ENCODE measurements at regions not wholly inside any gene's neighbourhood (a gene's known extent, or its start where the extent isn't known, plus 50 kb on each side); places are given as distances from the start of the nearest gene placed in this dataset.
"Not testable (repeated sequence)": the region's sequence is repeated elsewhere in the genome, so short reads cannot be mapped to it uniquely, and the experiment has no call there.

- H3K27me3 ChIP-seq (ENCODE audit: control insufficient read depth in 1 of 2, insufficient read depth in 1 of 2, low read length in 2 of 2) = no peaks in the 10 kb centered on the region
- no peak overlapping the region for H2AFZ ChIP-seq (ENCODE audit: low read depth, low read length)
- H3K4ac ChIP-seq (ENCODE audit: low read depth in 1 of 2, low read length in 2 of 2) = no peak overlapping the region
- H2BK5ac ChIP-seq (ENCODE audit: low read depth, low read length, poor library complexity, severe bottlenecking) = no peak overlapping the region
- no peak overlapping the region for H3K23ac ChIP-seq (ENCODE audit: low read length in 2 of 2)
- H2BK12ac ChIP-seq (ENCODE audit: low read length in 2 of 2) = no peak overlapping the region
- no peak overlapping the region for H2AK5ac ChIP-seq (ENCODE audit: low read length, severe bottlenecking)
- no peak overlapping the region for H2BK120ac ChIP-seq (ENCODE audit: low read depth, low read length)
- peaks cover 4% of the 10 kb centered on the region for H3K9me3 ChIP-seq (ENCODE audit: control insufficient read depth, low read length)
- no peak overlapping the region for H2BK15ac ChIP-seq (ENCODE audit: low read depth, poor library complexity, severe bottlenecking)
- H3K9ac ChIP-seq (ENCODE audit: low read length) = no peak overlapping the region
- no peak overlapping the region for H3K27ac ChIP-seq (ENCODE audit: low read length, poor library complexity, severe bottlenecking)
- H3K14ac ChIP-seq (ENCODE audit: low read length in 2 of 2) = no peak overlapping the region
- no peak overlapping the region for H4K91ac ChIP-seq (ENCODE audit: low read length)
- no peak overlapping the region for H3K4me3 ChIP-seq (ENCODE audit: insufficient read depth in 1 of 2, low read depth in 1 of 2, low read length in 2 of 2)
- no peaks in the 10 kb centered on the region for H3K79me1 ChIP-seq (replicated peaks; ENCODE audit: low read length, poor library complexity, severe bottlenecking)
- H3K4me2 ChIP-seq (ENCODE audit: low read length, poor library complexity, severe bottlenecking) = no peak overlapping the region
- H4K8ac ChIP-seq (ENCODE audit: low read length) = no peak overlapping the region
- no peak for DNase-seq
- H3K36me3 ChIP-seq (ENCODE audit: control insufficient read depth in 1 of 2, insufficient read depth in 2 of 2, low read depth in 1 of 2, low read length in 2 of 2) = no peaks in the 10 kb centered on the region
- no peak overlapping the region for H3K18ac ChIP-seq (ENCODE audit: low read depth in 1 of 2, low read length in 2 of 2)
- H3K4me1 ChIP-seq (ENCODE audit: control insufficient read depth, insufficient read depth, low read depth, low read length) = no peaks in the 10 kb centered on the region
Observed at GRCh38 chr12:25886396-25886795, 72.1 kb upstream of the RASSF8 start.

DNA sequence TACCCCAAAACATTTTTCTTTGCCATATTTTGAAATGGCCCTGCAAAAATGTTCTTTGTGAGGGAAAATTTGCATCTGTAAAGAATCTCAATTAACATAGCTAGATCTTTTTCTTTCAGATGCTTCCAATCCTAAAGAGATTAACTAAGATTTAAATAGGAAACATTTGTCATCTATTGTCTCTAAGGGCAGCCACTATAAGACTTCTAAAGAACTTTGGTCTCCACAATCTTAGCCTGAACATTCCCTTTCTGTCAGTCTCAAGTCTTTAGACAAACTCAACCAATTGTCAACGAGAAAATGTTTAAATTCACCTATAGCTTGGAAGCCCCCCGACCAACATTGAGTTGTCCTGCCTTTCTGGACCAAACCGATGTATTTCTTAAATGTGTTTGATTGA is 71.1 kb upstream of the RASSF8 start:
- H2AK5ac ChIP-seq (ENCODE audit: low read length, severe bottlenecking) = no peak overlapping the region
- no peak overlapping the region for H2AFZ ChIP-seq (ENCODE audit: low read depth, low read length)
- no peak overlapping the region for H3K4me2 ChIP-seq (ENCODE audit: low read length, poor library complexity, severe bottlenecking)
- H3K79me1 ChIP-seq (replicated peaks; ENCODE audit: low read length, poor library complexity, severe bottlenecking) = no peaks in the 10 kb centered on the region
- no peaks in the 10 kb centered on the region for H3K27me3 ChIP-seq (ENCODE audit: control insufficient read depth in 1 of 2, insufficient read depth in 1 of 2, low read length in 2 of 2)
- WGBS = 22% methylated on average over 2 of the region's 3 CpGs
- no peak overlapping the region for H2BK120ac ChIP-seq (ENCODE audit: low read depth, low read length)
- no peak overlapping the region for H2BK5ac ChIP-seq (ENCODE audit: low read depth, low read length, poor library complexity, severe bottlenecking)
- no peak overlapping the region for H4K8ac ChIP-seq (ENCODE audit: low read length)
- no peak overlapping the region for H2BK12ac ChIP-seq (ENCODE audit: low read length in 2 of 2)
- H3K9me3 ChIP-seq (ENCODE audit: control insufficient read depth, low read length) = peaks cover under 1% of the 10 kb centered on the region
- no peak overlapping the region for H2BK15ac ChIP-seq (ENCODE audit: low read depth, poor library complexity, severe bottlenecking)
- H3K4me3 ChIP-seq (ENCODE audit: insufficient read depth in 1 of 2, low read depth in 1 of 2, low read length in 2 of 2) = no peak overlapping the region
- H3K9ac ChIP-seq (ENCODE audit: low read length) = no peak overlapping the region
- no peak for DNase-seq
- no peaks in the 10 kb centered on the region for H3K4me1 ChIP-seq (ENCODE audit: control insufficient read depth, insufficient read depth, low read depth, low read length)
- no peak overlapping the region for H3K4ac ChIP-seq (ENCODE audit: low read depth in 1 of 2, low read length in 2 of 2)
- no peak overlapping the region for H3K27ac ChIP-seq (ENCODE audit: low read length, poor library complexity, severe bottlenecking)
- H3K36me3 ChIP-seq (ENCODE audit: control insufficient read depth in 1 of 2, insufficient read depth in 2 of 2, low read depth in 1 of 2, low read length in 2 of 2) = no peaks in the 10 kb centered on the region
- H3K14ac ChIP-seq (ENCODE audit: low read length in 2 of 2) = no peak overlapping the region
- H4K91ac ChIP-seq (ENCODE audit: low read length) = no peak overlapping the region
- no peak overlapping the region for H3K18ac ChIP-seq (ENCODE audit: low read depth in 1 of 2, low read length in 2 of 2)
- no peak overlapping the region for H3K23ac ChIP-seq (ENCODE audit: low read length in 2 of 2)

GRCh38 chr12:25889185-25889584 is 69.3 kb upstream of the RASSF8 start:
- H3K4me3 ChIP-seq (ENCODE audit: insufficient read depth in 1 of 2, low read depth in 1 of 2, low read length in 2 of 2) = no peak overlapping the region
- H3K27ac ChIP-seq (ENCODE audit: low read length, poor library complexity, severe bottlenecking) = no peak overlapping the region
- H2AK5ac ChIP-seq (ENCODE audit: low read length, severe bottlenecking) = no peak overlapping the region
- H3K4me1 ChIP-seq (ENCODE audit: control insufficient read depth, insufficient read depth, low read depth, low read length) = no peaks in the 10 kb centered on the region
- no peaks in the 10 kb centered on the region for H3K79me1 ChIP-seq (replicated peaks; ENCODE audit: low read length, poor library complexity, severe bottlenecking)
- no peaks in the 10 kb centered on the region for H3K27me3 ChIP-seq (ENCODE audit: control insufficient read depth in 1 of 2, insufficient read depth in 1 of 2, low read length in 2 of 2)
- no peak overlapping the region for H3K9ac ChIP-seq (ENCODE audit: low read length)
- WGBS = 90% methylated on average over 5 of the region's 6 CpGs
- H2BK120ac ChIP-seq (ENCODE audit: low read depth, low read length) = no peak overlapping the region
- H2BK15ac ChIP-seq (ENCODE audit: low read depth, poor library complexity, severe bottlenecking) = no peak overlapping the region
- H2AFZ ChIP-seq (ENCODE audit: low read depth, low read length) = no peak overlapping the region
- no peak overlapping the region for H3K18ac ChIP-seq (ENCODE audit: low read depth in 1 of 2, low read length in 2 of 2)
- DNase-seq = no peak
- no peak overlapping the region for H3K14ac ChIP-seq (ENCODE audit: low read length in 2 of 2)
- H3K9me3 ChIP-seq (ENCODE audit: control insufficient read depth, low read length) = peaks cover 5% of the 10 kb centered on the region
- no peaks in the 10 kb centered on the region for H3K36me3 ChIP-seq (ENCODE audit: control insufficient read depth in 1 of 2, insufficient read depth in 2 of 2, low read depth in 1 of 2, low read length in 2 of 2)
- no peak overlapping the region for H3K4me2 ChIP-seq (ENCODE audit: low read length, poor library complexity, severe bottlenecking)
- no peak overlapping the region for H4K91ac ChIP-seq (ENCODE audit: low read length)
- H2BK12ac ChIP-seq (ENCODE audit: low read length in 2 of 2) = no peak overlapping the region
- no peak overlapping the region for H3K23ac ChIP-seq (ENCODE audit: low read length in 2 of 2)
- H4K8ac ChIP-seq (ENCODE audit: low read length) = no peak overlapping the region
- H3K4ac ChIP-seq (ENCODE audit: low read depth in 1 of 2, low read length in 2 of 2) = no peak overlapping the region
- no peak overlapping the region for H2BK5ac ChIP-seq (ENCODE audit: low read depth, low read length, poor library complexity, severe bottlenecking)

DNA sequence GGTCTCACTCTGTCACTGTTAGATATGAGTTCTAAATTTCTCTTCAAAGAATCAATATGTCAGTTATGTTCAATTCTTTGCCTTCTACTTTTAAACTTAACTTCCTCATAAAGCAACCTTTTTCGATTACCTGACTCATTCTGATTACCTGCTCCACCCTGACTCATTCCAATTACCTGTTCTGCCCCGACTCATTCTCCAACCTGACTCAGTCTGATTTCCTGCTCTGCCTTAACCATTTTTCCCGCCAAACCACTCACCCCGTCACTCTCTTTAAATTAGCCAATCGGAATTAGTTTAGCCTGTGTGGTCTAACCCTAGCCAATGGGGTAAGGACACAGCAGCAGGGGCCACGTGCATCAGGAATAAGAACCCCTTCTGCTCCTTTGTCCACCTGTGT is 67.4 kb upstream of the RASSF8 start:
- not testable (repeated sequence) for H3K9me3 ChIP-seq (ENCODE audit: control insufficient read depth, low read length); H3K4me2 ChIP-seq (ENCODE audit: low read length, poor library complexity, severe bottlenecking); H3K27ac ChIP-seq (ENCODE audit: low read length, poor library complexity, severe bottlenecking); H3K4me1 ChIP-seq (ENCODE audit: control insufficient read depth, insufficient read depth, low read depth, low read length); H3K14ac ChIP-seq (ENCODE audit: low read length in 2 of 2); H3K9ac ChIP-seq (ENCODE audit: low read length); H2AK5ac ChIP-seq (ENCODE audit: low read length, severe bottlenecking); H3K36me3 ChIP-seq (ENCODE audit: control insufficient read depth in 1 of 2, insufficient read depth in 2 of 2, low read depth in 1 of 2, low read length in 2 of 2); H4K8ac ChIP-seq (ENCODE audit: low read length); H2AFZ ChIP-seq (ENCODE audit: low read depth, low read length); H4K91ac ChIP-seq (ENCODE audit: low read length); H2BK15ac ChIP-seq (ENCODE audit: low read depth, poor library complexity, severe bottlenecking); H2BK12ac ChIP-seq (ENCODE audit: low read length in 2 of 2); H3K18ac ChIP-seq (ENCODE audit: low read depth in 1 of 2, low read length in 2 of 2); H2BK5ac ChIP-seq (ENCODE audit: low read depth, low read length, poor library complexity, severe bottlenecking); DNase-seq; H3K79me1 ChIP-seq (replicated peaks; ENCODE audit: low read length, poor library complexity, severe bottlenecking); H3K27me3 ChIP-seq (ENCODE audit: control insufficient read depth in 1 of 2, insufficient read depth in 1 of 2, low read length in 2 of 2); H3K23ac ChIP-seq (ENCODE audit: low read length in 2 of 2); H2BK120ac ChIP-seq (ENCODE audit: low read depth, low read length); H3K4ac ChIP-seq (ENCODE audit: low read depth in 1 of 2, low read length in 2 of 2); H3K4me3 ChIP-seq (ENCODE audit: insufficient read depth in 1 of 2, low read depth in 1 of 2, low read length in 2 of 2)
- WGBS = 94% methylated on average over 6 of the region's 6 CpGs
